B cell (primary cell): ENCODE measurements at regions not wholly inside any gene's neighbourhood (a gene's known extent, or its start where the extent isn't known, plus 50 kb on each side); places are given as distances from the start of the nearest gene placed in this dataset.

Experiments used
- ATAC-seq: fragments of 200-7000 bp; cut with Tn5 transposase; one replicate; pipeline ENCODE4 v1.10.0; 2021; ENCODE audit warnings: low read depth, mild to moderate bottlenecking, moderate number of reproducible peaks, moderate library complexity
- CTCF ChIA-PET: fragments of 350-600 bp; sonication (Branson Sonifier 250); formaldehyde crosslinking; loops from one replicate; lab custom pipeline; 2021; ENCODE audit warnings: antibody characterized with exemption, inconsistent platforms; lab: Charles Lee
- POLR2A ChIA-PET: fragments of 350-600 bp; sonication (Branson Sonifier 250); formaldehyde crosslinking; loops from one replicate; lab custom pipeline; 2021; ENCODE audit warnings: antibody characterized with exemption; lab: Charles Lee
- DNase-seq: peaks from one replicate; pipeline ENCODE4 v3.0.0; 2013
- H2AFZ ChIP-seq: 2 replicates; pipeline ENCODE4 v1.6.1; 2012; ENCODE audit warnings: mild to moderate bottlenecking, low read depth, low read length; ENCODE audit not compliant: insufficient read depth, poor library complexity, severe bottlenecking
- H3K27ac ChIP-seq, 2 donors: 1 replicate in 1 of 2; 2 replicates in 1 of 2; pipeline ENCODE4 v1.5.1; 2012 to 2013; ENCODE audit warnings: low read length in 2 of 2, mild to moderate bottlenecking in 2 of 2, moderate library complexity in 1 of 2
- H3K27me3 ChIP-seq, 4 experiments: fragments of 200-600 bp in 1 of 4; sonication (generic) in 1 of 4; replicated peaks in 1 of 4; 1 replicate in 2 of 4; 2 replicates in 2 of 4; pipeline versions ENCODE4 v1.6.1 to v1.7.0; 2013 to 2016; ENCODE audit warnings: low read length in 3 of 4, mild to moderate bottlenecking in 2 of 4, mixed read lengths in 1 of 4, moderate library complexity in 1 of 4; ENCODE audit not compliant: insufficient read depth in 4 of 4, control insufficient read depth in 3 of 4; ENCODE audit errors: control extremely low read depth in 1 of 4
- H3K36me3 ChIP-seq, 2 experiments: replicated peaks in 1 of 2; 1 replicate in 1 of 2; 2 replicates in 1 of 2; pipeline versions ENCODE4 v1.6.1 to v1.7.1; 2013; ENCODE audit warnings: low read length in 1 of 2; ENCODE audit not compliant: insufficient read depth in 2 of 2, control insufficient read depth in 1 of 2; ENCODE audit errors: control extremely low read depth in 1 of 2, extremely low read depth in 1 of 2
- H3K4me1 ChIP-seq, 2 donors: fragments of 200-600 bp in 1 of 2; sonication (generic) in 1 of 2; 1 replicate in 1 of 2; 2 replicates in 1 of 2; pipeline versions ENCODE4 v1.5.1 to v1.6.1; 2013 to 2017; ENCODE audit warnings: low read length in 2 of 2; ENCODE audit not compliant: control insufficient read depth in 2 of 2, insufficient read depth in 2 of 2
- H3K4me2 ChIP-seq: replicated peaks from 2 replicates; pipeline ENCODE3; 2012; ENCODE audit warnings: mild to moderate bottlenecking, low read depth, low read length; ENCODE audit not compliant: poor library complexity, severe bottlenecking
- H3K4me3 ChIP-seq, 5 experiments: fragments of 200-600 bp in 1 of 5; sonication (generic) in 1 of 5; 1 replicate in 3 of 5; 2 replicates in 2 of 5; pipeline versions ENCODE4 v1.5.1 to v1.7.0; 2011 to 2016; ENCODE audit warnings: low read length in 4 of 5, mild to moderate bottlenecking in 4 of 5, low read depth in 2 of 5, control low read depth in 1 of 5, moderate library complexity in 1 of 5; ENCODE audit not compliant: insufficient read depth in 1 of 5; ENCODE audit errors: control extremely low read depth in 1 of 5, extremely low read depth in 1 of 5
- H3K79me2 ChIP-seq: fragments of 200-600 bp; sonication (generic); one replicate; pipeline ENCODE4 v1.6.0; 2016; ENCODE audit warnings: low read length; ENCODE audit not compliant: control insufficient read depth, insufficient read depth
- H3K9ac ChIP-seq: fragments of 200-600 bp; sonication (generic); 2 replicates; pipeline ENCODE4 v1.6.1; 2017; ENCODE audit warnings: mild to moderate bottlenecking, low read length, moderate library complexity
- H3K9me3 ChIP-seq, 3 donors: one replicate each; pipeline versions ENCODE4 v1.6.1 to v1.7.1; 2013; ENCODE audit warnings: low read length in 2 of 3; ENCODE audit not compliant: control insufficient read depth in 2 of 3, insufficient read depth in 1 of 3; ENCODE audit errors: control extremely low read depth in 1 of 3
- H4K20me1 ChIP-seq: 2 replicates; pipeline ENCODE4 v1.6.0; 2012; ENCODE audit warnings: mild to moderate bottlenecking, low read length; ENCODE audit not compliant: insufficient read depth, control insufficient read depth, poor library complexity, severe bottlenecking
- H3K27ac Mint-ChIP-seq: one replicate; pipeline ENCODE4 v1.8.0; 2021; ENCODE audit warnings: mixed read lengths
- H3K27me3 Mint-ChIP-seq: one replicate; pipeline ENCODE4 v1.8.0; 2021; ENCODE audit warnings: mixed read lengths
- H3K4me1 Mint-ChIP-seq: one replicate; pipeline ENCODE4 v1.8.0; 2021; ENCODE audit warnings: mixed read lengths
- H3K4me3 Mint-ChIP-seq: one replicate; pipeline ENCODE4 v1.8.0; 2021; ENCODE audit warnings: mixed read lengths
- H3K9me3 Mint-ChIP-seq: one replicate; pipeline ENCODE4 v1.8.0; 2022; ENCODE audit warnings: mixed read lengths; ENCODE audit not compliant: insufficient read depth
- EZH2 ChIP-seq: IDR thresholded peaks from 2 replicates; pipeline ENCODE4 v1.6.1; 2012; ENCODE audit warnings: borderline replicate concordance, low read depth, mild to moderate bottlenecking, moderate library complexity, low read length; ENCODE audit not compliant: insufficient read depth, poor library complexity, severe bottlenecking
- WGBS: methylation state at CpG from one replicate; pipeline ENCODE4 v1.1.5; 2013; ENCODE audit warnings: missing lambda C conversion rate; ENCODE audit not compliant: insufficient coverage; 5-methylcytosine and 5-hydroxymethylcytosine counted together
- intact Hi-C: fragments of 100-400 bp; cut with micrococcal nuclease; formaldehyde crosslinking; loops from one replicate; pipeline ENCODE4 v1.10.0; 2022
- TF ChIP-seq, protein P1 (sequence below): fragments of 200-600 bp; IDR thresholded peaks from one replicate; pipeline ENCODE4 v1.8.0; 2022; ENCODE audit warnings: antibody characterized with exemption, mild to moderate bottlenecking

DNA sequence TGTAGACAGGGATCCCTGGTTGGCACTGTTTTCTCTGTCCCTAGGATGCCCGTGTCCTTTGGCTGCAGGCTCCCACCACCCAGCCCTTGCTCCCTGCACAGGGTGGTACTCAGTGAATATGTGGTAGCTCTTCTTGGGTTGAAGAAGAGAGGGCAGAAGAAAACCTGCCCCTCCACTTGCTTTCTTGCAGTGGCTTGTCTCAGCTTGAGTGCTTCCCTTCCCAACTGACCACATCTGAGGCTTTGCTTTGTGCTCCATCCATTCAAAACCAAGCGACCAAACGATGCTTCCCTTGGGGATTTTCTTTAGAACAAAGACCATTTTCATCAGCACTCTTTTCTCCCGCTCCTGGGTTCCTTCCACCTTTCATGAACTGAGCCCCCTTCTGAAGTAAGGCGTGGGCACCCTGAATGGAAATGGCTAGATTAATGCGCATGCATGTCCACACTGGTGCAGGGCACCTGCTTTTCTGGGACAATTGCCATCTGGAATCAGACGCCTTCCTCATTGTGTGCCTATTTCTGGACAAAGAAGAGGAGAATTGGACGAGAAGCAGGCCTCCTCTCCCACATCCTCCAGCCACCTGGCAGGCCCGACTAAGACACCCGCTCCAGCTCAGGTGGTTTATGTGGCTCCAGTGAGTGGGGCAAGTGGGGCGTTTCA lies 59.1 kb downstream of the ARL4C start:
- no peaks in the 10 kb centered on the region for H3K27me3 Mint-ChIP-seq
- H3K27ac Mint-ChIP-seq, result peak overlapping the region; percentile 34
- Histone ChIP-seq H3K27ac (peak overlapping the region in 1 of 2 donors; percentile 73), H2AFZ (peak overlapping the region; percentile 60), H3K9me3 (no peaks in the 10 kb centered on the region), H3K4me2 (peak overlapping the region; percentile 66), H3K4me1 (peaks cover 46 to 59% of the 10 kb centered on the region in 2 donors), H4K20me1 (no peaks in the 10 kb centered on the region), H3K27me3 (no peaks in the 10 kb centered on the region), H3K9ac (peak overlapping the region; percentile 48), H3K36me3 (no peaks in the 10 kb centered on the region), H3K79me2 (no peaks in the 10 kb centered on the region), H3K4me3 (no peak overlapping the region)
- H3K4me3 Mint-ChIP-seq, result peak overlapping the region; percentile 15
- ChIA-PET CTCF (interaction anchor here (0.5 to 1.6 kb wide), 3 partner anchors 9 to 139 kb away, joined by 4 to 7 read pairs (median 5); no protein-coding TSS in a partner anchor), POLR2A (interaction anchor here (1.7 kb wide), 1 partner anchor 11 kb away, joined by 8 read pairs; no protein-coding TSS in a partner anchor)
- no peak for ATAC-seq
- H3K9me3 Mint-ChIP-seq, result no peaks in the 10 kb centered on the region
- TF ChIP-seq EZH2, result no peak
- TF ChIP-seq, protein P1, sequence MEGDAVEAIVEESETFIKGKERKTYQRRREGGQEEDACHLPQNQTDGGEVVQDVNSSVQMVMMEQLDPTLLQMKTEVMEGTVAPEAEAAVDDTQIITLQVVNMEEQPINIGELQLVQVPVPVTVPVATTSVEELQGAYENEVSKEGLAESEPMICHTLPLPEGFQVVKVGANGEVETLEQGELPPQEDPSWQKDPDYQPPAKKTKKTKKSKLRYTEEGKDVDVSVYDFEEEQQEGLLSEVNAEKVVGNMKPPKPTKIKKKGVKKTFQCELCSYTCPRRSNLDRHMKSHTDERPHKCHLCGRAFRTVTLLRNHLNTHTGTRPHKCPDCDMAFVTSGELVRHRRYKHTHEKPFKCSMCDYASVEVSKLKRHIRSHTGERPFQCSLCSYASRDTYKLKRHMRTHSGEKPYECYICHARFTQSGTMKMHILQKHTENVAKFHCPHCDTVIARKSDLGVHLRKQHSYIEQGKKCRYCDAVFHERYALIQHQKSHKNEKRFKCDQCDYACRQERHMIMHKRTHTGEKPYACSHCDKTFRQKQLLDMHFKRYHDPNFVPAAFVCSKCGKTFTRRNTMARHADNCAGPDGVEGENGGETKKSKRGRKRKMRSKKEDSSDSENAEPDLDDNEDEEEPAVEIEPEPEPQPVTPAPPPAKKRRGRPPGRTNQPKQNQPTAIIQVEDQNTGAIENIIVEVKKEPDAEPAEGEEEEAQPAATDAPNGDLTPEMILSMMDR, result no peak
- DNase-seq, result peak; percentile 12
- peaks cover 60% of the 10 kb centered on the region for H3K4me1 Mint-ChIP-seq
- intact Hi-C loops, result no loop called here
- 47% methylated on average over 7 of the region's 11 CpGs for WGBS

DNA sequence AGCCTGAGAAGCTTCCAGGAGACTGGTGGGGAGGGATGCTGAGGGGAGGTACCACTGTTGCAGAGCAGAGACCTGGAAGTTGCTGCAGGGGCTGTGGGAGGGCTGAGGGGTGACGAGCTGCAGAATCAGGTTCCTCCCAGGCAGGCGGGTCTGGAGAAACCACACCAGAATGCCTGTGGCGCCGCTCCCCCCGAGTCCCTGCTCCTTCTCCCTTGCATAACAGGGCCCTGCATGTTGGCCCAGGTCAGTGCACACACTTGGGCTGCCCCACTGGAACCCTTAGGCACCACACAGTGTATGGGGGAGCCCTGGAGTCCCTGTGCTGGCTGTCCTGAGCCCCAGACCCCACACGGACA lies 60.4 kb downstream of the ARL4C start:
- Histone ChIP-seq H3K4me1 (peaks cover 40 to 53% of the 10 kb centered on the region in 2 donors), H3K9me3 (no peaks in the 10 kb centered on the region), H3K36me3 (no peaks in the 10 kb centered on the region), H3K27ac (no peak overlapping the region), H3K4me2 (no peak overlapping the region), H3K79me2 (no peaks in the 10 kb centered on the region), H2AFZ (no peak overlapping the region), H3K4me3 (no peak overlapping the region), H3K9ac (no peak overlapping the region), H3K27me3 (no peaks in the 10 kb centered on the region), H4K20me1 (no peaks in the 10 kb centered on the region)
- intact Hi-C loops, result no loop called here
- Mint-ChIP-seq H3K4me3 (no peak overlapping the region), H3K27ac (no peak overlapping the region), H3K4me1 (peaks cover 52% of the 10 kb centered on the region), H3K27me3 (no peaks in the 10 kb centered on the region), H3K9me3 (no peaks in the 10 kb centered on the region)
- TF ChIP-seq, protein P1, result no peak
- TF ChIP-seq EZH2, result no peak
- ATAC-seq (no peak), DNase-seq (no peak)
- CTCF ChIA-PET, result interaction anchor here (1.6 kb wide), 1 partner anchor 10 kb away, joined by 4 read pairs; no protein-coding TSS in a partner anchor
- POLR2A ChIA-PET, result no interaction called here
- WGBS, result 75% methylated on average over 6 of the region's 6 CpGs
